Liver (tissue), 8 donors: ENCODE measurements at regions not wholly inside any gene's neighbourhood (a gene's known extent, or its start where the extent isn't known, plus 50 kb on each side); places are given as distances from the start of the nearest gene placed in this dataset.

Source experiments
- DNase-seq: peaks from one replicate; pipeline ENCODE4 v3.0.0-alpha.2; 2017; ENCODE audit warnings: low spot score
- H3K27ac ChIP-seq, 2 donors: one replicate each; pipeline ENCODE4 v1.7.0; 2013; ENCODE audit warnings: inconsistent platforms in 2 of 2, low read length in 2 of 2, control low read depth in 1 of 2, low read depth in 1 of 2, mild to moderate bottlenecking in 1 of 2
- H3K27me3 ChIP-seq, 4 donors: one replicate each; pipeline versions ENCODE4 v1.6.1 to v1.7.0; 2013; ENCODE audit warnings: low read length in 3 of 4, inconsistent platforms in 1 of 4, mild to moderate bottlenecking in 1 of 4, moderate library complexity in 1 of 4; ENCODE audit not compliant: control insufficient read depth in 4 of 4, insufficient read depth in 4 of 4
- H3K36me3 ChIP-seq, 4 donors: one replicate each; pipeline versions ENCODE4 v1.6.1 to v1.7.0; 2013; ENCODE audit warnings: low read length in 3 of 4, mild to moderate bottlenecking in 3 of 4, low read depth in 1 of 4, moderate library complexity in 1 of 4; ENCODE audit not compliant: control insufficient read depth in 4 of 4, insufficient read depth in 3 of 4
- H3K4me1 ChIP-seq, 4 donors: one replicate each; pipeline versions ENCODE4 v1.6.1 to v1.7.0; 2013; ENCODE audit warnings: low read length in 3 of 4, mild to moderate bottlenecking in 3 of 4, moderate library complexity in 1 of 4; ENCODE audit not compliant: control insufficient read depth in 4 of 4, insufficient read depth in 4 of 4
- H3K4me3 ChIP-seq, 3 donors: one replicate each; pipeline versions ENCODE4 v1.6.1 to v1.7.0; 2013; ENCODE audit warnings: low read length in 3 of 3, control low read depth in 1 of 3, low read depth in 1 of 3, mild to moderate bottlenecking in 1 of 3
- H3K9ac ChIP-seq, 2 donors: one replicate each; pipeline ENCODE4 v1.7.0; 2013; ENCODE audit warnings: low read length in 2 of 2, mild to moderate bottlenecking in 2 of 2, moderate library complexity in 2 of 2, control low read depth in 1 of 2, low read depth in 1 of 2
- H3K9me3 ChIP-seq, 4 donors: one replicate each; pipeline versions ENCODE4 v1.6.1 to v1.7.0; 2013; ENCODE audit warnings: low read length in 3 of 4; ENCODE audit not compliant: control insufficient read depth in 4 of 4
- CTCF ChIP-seq: fragments of 150-350 bp; IDR thresholded peaks from 2 replicates; pipeline ENCODE4 v1.5.1; 2017; ENCODE audit warnings: improper control_type of control experiment, low read depth, low read length; ENCODE audit not compliant: missing input control
- EGR1 ChIP-seq, 2 donors: IDR thresholded peaks; 2 replicates each; pipeline ENCODE4 v1.6.1; 2016 to 2018; ENCODE audit warnings: antibody characterized with exemption in 2 of 2, low read depth in 2 of 2
- FOXA1 ChIP-seq: IDR thresholded peaks from 2 replicates; pipeline ENCODE4 v1.6.1; 2016; ENCODE audit warnings: antibody characterized with exemption
- FOXA2 ChIP-seq: IDR thresholded peaks from 2 replicates; pipeline ENCODE4 v1.6.1; 2016; ENCODE audit warnings: antibody characterized with exemption
- GABPA ChIP-seq, 2 donors: IDR thresholded peaks in 1 of 2; conservative IDR thresholded peaks in 1 of 2; 2 replicates each; pipeline ENCODE4 v1.6.1; 2016; ENCODE audit warnings: antibody characterized with exemption in 2 of 2, mild to moderate bottlenecking in 1 of 2, moderate library complexity in 1 of 2
- HNF4G ChIP-seq: IDR thresholded peaks from 2 replicates; pipeline ENCODE4 v1.6.1; 2016; ENCODE audit warnings: antibody characterized with exemption
- JUND ChIP-seq, 2 donors: IDR thresholded peaks; 2 replicates each; pipeline ENCODE4 v1.6.1; 2016; ENCODE audit warnings: antibody characterized with exemption in 2 of 2
- MAX ChIP-seq: IDR thresholded peaks from 2 replicates; pipeline ENCODE4 v1.6.1; 2016; ENCODE audit warnings: antibody characterized with exemption
- NR2F2 ChIP-seq: IDR thresholded peaks from 2 replicates; pipeline ENCODE4 v1.6.1; 2016; ENCODE audit warnings: antibody characterized with exemption
- RAD21 ChIP-seq, 2 donors: IDR thresholded peaks; 2 replicates each; pipeline ENCODE4 v1.6.1; 2016; ENCODE audit warnings: antibody characterized with exemption in 2 of 2, mild to moderate bottlenecking in 2 of 2
- REST ChIP-seq: IDR thresholded peaks from 2 replicates; pipeline ENCODE4 v1.6.1; 2016; ENCODE audit warnings: antibody characterized with exemption, mild to moderate bottlenecking
- RXRA ChIP-seq, 2 donors: IDR thresholded peaks; 2 replicates each; pipeline ENCODE4 v1.6.1; 2017 to 2018; ENCODE audit warnings: antibody characterized with exemption in 2 of 2, mild to moderate bottlenecking in 1 of 2
- SP1 ChIP-seq: IDR thresholded peaks from 2 replicates; pipeline ENCODE4 v1.6.1; 2018; ENCODE audit warnings: antibody characterized with exemption, mild to moderate bottlenecking
- TAF1 ChIP-seq: conservative IDR thresholded peaks from 2 replicates; pipeline ENCODE4 v1.6.1; 2016; ENCODE audit warnings: antibody characterized with exemption, mild to moderate bottlenecking
- YY1 ChIP-seq: IDR thresholded peaks from 2 replicates; pipeline ENCODE4 v1.6.1; 2016; ENCODE audit warnings: antibody characterized with exemption, mild to moderate bottlenecking
- WGBS: extraction: QIAGEN DNeasy Blood & Tissue Kit; methylation state at CpG from one replicate; pipeline ENCODE4 v1.1.7; 2013; 5-methylcytosine and 5-hydroxymethylcytosine counted together
- TF ChIP-seq, protein P1 (sequence below): IDR thresholded peaks from 2 replicates; pipeline ENCODE4 v1.6.1; 2016; ENCODE audit warnings: antibody characterized with exemption
- TF ChIP-seq, protein P2 (sequence below): IDR thresholded peaks from 2 replicates; pipeline ENCODE4 v1.6.1; 2016; ENCODE audit warnings: antibody characterized with exemption
- donor health status: healthy.
- donor health status: healthy.
- donor health status: healthy.
- donor health status: healthy.
- donor health status: healthy.

- TF ChIP-seq RXRA (IDR thresholded peaks at IDR 0.05) (no peak), RAD21 (IDR thresholded peaks at IDR 0.05) (no peak), JUND (IDR thresholded peaks at IDR 0.05) (no peak), GABPA (IDR thresholded peaks at IDR 0.05 in 1 of 2, conservative IDR thresholded peaks at IDR 0.05 in 1 of 2) (no peak), NR2F2 (no peak)
- TF ChIP-seq, protein P1, sequence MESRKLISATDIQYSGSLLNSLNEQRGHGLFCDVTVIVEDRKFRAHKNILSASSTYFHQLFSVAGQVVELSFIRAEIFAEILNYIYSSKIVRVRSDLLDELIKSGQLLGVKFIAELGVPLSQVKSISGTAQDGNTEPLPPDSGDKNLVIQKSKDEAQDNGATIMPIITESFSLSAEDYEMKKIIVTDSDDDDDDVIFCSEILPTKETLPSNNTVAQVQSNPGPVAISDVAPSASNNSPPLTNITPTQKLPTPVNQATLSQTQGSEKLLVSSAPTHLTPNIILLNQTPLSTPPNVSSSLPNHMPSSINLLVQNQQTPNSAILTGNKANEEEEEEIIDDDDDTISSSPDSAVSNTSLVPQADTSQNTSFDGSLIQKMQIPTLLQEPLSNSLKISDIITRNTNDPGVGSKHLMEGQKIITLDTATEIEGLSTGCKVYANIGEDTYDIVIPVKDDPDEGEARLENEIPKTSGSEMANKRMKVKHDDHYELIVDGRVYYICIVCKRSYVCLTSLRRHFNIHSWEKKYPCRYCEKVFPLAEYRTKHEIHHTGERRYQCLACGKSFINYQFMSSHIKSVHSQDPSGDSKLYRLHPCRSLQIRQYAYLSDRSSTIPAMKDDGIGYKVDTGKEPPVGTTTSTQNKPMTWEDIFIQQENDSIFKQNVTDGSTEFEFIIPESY = no peak
- TF ChIP-seq, protein P2, sequence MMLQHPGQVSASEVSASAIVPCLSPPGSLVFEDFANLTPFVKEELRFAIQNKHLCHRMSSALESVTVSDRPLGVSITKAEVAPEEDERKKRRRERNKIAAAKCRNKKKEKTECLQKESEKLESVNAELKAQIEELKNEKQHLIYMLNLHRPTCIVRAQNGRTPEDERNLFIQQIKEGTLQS = no peak
Measured at GRCh38 chr15:87618203-87618725, 638.3 kb downstream of the NTRK3 start (continued).

DNA sequence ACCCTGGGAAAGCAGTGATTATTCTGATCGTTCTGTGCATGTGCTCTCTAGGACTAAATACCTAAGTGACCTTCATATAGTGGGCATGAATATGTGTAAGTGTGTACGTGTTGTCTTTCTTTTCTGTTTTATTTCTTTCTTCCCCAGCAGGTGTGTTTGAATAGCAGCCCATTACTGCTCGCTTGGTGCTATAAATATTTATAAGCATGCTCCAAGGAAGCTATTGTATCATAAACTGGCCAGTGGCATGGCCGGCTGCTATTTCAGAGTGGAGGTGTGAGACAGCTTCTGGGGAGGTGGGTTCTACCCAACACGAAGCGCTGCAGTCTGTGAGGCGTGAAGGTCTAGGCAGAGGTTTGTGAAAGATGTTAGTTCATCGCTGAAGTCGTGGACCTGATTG lies 641.8 kb downstream of the NTRK3 start:
- Histone ChIP-seq H3K9me3 (no peaks in the 10 kb centered on the region), H3K27ac (no peak overlapping the region), H3K36me3 (no peaks in the 10 kb centered on the region), H3K9ac (no peak overlapping the region), H3K4me1 (no peaks in the 10 kb centered on the region), H3K4me3 (no peak overlapping the region), H3K27me3 (no peaks in the 10 kb centered on the region)
- DNase-seq = no peak
- TF ChIP-seq GABPA (IDR thresholded peaks at IDR 0.05 in 1 of 2, conservative IDR thresholded peaks at IDR 0.05 in 1 of 2) (no peak), CTCF (no peak), EGR1 (IDR thresholded peaks at IDR 0.05; ENCODE audit: low read depth in 2 of 2) (no peak), MAX (no peak), REST (no peak), YY1 (no peak), JUND (IDR thresholded peaks at IDR 0.05) (no peak), FOXA2 (no peak), RAD21 (IDR thresholded peaks at IDR 0.05) (no peak), FOXA1 (no peak), HNF4G (no peak), SP1 (no peak), NR2F2 (no peak), TAF1 (no peak)
- WGBS = 76% methylated on average over 9 of the region's 9 CpGs
